ENCODE measurements at regions not wholly inside any gene's neighbourhood (a gene's known extent, or its start where the extent isn't known, plus 50 kb on each side); places are given as distances from the start of the nearest gene placed in this dataset.

DNA sequence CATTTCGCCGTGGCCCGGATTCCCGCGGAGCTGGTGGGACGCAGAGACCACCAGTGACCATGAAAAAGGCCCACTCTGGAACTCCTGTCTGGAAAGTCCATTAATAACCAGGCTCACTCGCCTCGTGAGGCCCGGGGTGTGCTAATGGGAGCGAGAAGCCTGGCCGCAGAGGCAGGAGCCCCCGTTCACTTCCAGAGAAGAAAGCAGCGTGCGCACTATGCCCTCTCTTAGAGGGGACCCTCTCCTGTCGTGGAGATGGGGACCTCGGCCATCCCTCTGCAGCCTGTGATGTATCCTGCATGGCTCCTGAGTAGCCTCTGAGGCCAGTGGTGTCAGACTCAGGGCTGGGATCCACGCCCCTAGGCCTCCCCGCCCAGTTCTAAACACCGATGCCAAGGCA lies 134.1 kb upstream of the VRK1 start:
- Histone ChIP-seq H3K4me3 (ENCODE audit: low read depth in 1 of 3, low read length in 3 of 3) (no peak overlapping the region), H3K9ac (ENCODE audit: low read depth in 1 of 2, low read length in 2 of 2) (no peak overlapping the region), H3K27ac (ENCODE audit: low read depth in 1 of 2, low read length in 2 of 2) (no peak overlapping the region), H3K27me3 (ENCODE audit: control insufficient read depth in 4 of 4, insufficient read depth in 4 of 4, low read length in 3 of 4) (peaks cover 0 to 14% (median 3%) of the 10 kb centered on the region in 4 donors), H3K4me1 (ENCODE audit: control insufficient read depth in 4 of 4, insufficient read depth in 4 of 4, low read length in 3 of 4) (no peaks in the 10 kb centered on the region), H3K9me3 (ENCODE audit: control insufficient read depth in 4 of 4, low read length in 3 of 4) (no peaks in the 10 kb centered on the region), H3K36me3 (ENCODE audit: control insufficient read depth in 4 of 4, insufficient read depth in 3 of 4, low read depth in 1 of 4, low read length in 3 of 4) (no peaks in the 10 kb centered on the region)
- no peak for DNase-seq (ENCODE audit: low spot score)
- TF ChIP-seq NR2F2 (IDR thresholded peaks at IDR 0.05) (no peak), RXRA (IDR thresholded peaks at IDR 0.05) (no peak), HNF4G (IDR thresholded peaks at IDR 0.05) (no peak), YY1 (IDR thresholded peaks at IDR 0.05) (no peak), FOXA2 (IDR thresholded peaks at IDR 0.05) (no peak), JUND (IDR thresholded peaks at IDR 0.05) (no peak), RAD21 (IDR thresholded peaks at IDR 0.05) (no peak), GABPA (IDR thresholded peaks at IDR 0.05 in 1 of 2, conservative IDR thresholded peaks at IDR 0.05 in 1 of 2) (no peak), HNF4A (conservative IDR thresholded peaks at IDR 0.05) (no peak), TAF1 (conservative IDR thresholded peaks at IDR 0.05) (no peak)
- TF ChIP-seq, protein P1, sequence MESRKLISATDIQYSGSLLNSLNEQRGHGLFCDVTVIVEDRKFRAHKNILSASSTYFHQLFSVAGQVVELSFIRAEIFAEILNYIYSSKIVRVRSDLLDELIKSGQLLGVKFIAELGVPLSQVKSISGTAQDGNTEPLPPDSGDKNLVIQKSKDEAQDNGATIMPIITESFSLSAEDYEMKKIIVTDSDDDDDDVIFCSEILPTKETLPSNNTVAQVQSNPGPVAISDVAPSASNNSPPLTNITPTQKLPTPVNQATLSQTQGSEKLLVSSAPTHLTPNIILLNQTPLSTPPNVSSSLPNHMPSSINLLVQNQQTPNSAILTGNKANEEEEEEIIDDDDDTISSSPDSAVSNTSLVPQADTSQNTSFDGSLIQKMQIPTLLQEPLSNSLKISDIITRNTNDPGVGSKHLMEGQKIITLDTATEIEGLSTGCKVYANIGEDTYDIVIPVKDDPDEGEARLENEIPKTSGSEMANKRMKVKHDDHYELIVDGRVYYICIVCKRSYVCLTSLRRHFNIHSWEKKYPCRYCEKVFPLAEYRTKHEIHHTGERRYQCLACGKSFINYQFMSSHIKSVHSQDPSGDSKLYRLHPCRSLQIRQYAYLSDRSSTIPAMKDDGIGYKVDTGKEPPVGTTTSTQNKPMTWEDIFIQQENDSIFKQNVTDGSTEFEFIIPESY (IDR thresholded peaks at IDR 0.05) = no peak
- WGBS = 89% methylated on average over 19 of the region's 19 CpGs

DNA sequence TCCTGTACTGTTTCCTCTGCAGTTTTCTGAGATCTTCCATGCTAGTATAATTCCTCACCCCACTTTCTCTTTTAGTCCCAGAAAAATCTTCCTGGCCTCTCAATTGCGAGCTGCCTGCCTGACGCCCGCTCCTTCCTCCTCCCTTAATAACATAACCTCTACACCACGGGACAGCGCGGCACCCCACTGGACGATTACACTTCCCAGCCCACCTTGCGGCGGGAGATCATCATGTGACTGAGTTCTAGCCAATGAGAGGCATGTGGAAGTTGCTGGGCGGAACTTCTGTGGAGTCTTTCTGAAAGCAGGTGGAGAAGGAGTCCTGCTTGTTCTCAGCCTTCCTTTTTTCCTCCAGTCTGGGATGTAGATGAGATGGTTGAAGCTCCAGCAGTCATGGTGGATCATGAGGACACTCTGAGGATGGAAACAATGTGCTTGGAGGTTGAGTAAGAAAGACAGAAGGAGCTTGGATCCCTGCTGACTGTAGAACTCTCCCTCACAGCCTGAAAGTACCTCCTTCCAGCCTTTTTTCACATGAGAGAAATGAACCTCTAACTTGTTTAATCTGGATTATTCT lies 133.6 kb upstream of the VRK1 start:
- 89% methylated on average over 10 of the region's 10 CpGs for whole genome bisulfite sequencing
- peaks cover 0 to 14% (median 3%) of the 10 kb centered on the region in 4 donors for H3K27me3 ChIP-seq (ENCODE audit: control insufficient read depth in 4 of 4, insufficient read depth in 4 of 4, low read length in 3 of 4)
- H3K9me3 ChIP-seq (ENCODE audit: control insufficient read depth in 4 of 4, low read length in 3 of 4) = no peaks in the 10 kb centered on the region
- TF ChIP-seq HNF4G (IDR thresholded peaks at IDR 0.05) = no peak
- no peak for TF ChIP-seq GABPA (IDR thresholded peaks at IDR 0.05 in 1 of 2, conservative IDR thresholded peaks at IDR 0.05 in 1 of 2)
- TF ChIP-seq NR2F2 (IDR thresholded peaks at IDR 0.05) = no peak
- TF ChIP-seq YY1 (IDR thresholded peaks at IDR 0.05) = no peak
- no peak for TF ChIP-seq RAD21 (IDR thresholded peaks at IDR 0.05)
- no peak for TF ChIP-seq JUND (IDR thresholded peaks at IDR 0.05)
- TF ChIP-seq, protein P2, sequence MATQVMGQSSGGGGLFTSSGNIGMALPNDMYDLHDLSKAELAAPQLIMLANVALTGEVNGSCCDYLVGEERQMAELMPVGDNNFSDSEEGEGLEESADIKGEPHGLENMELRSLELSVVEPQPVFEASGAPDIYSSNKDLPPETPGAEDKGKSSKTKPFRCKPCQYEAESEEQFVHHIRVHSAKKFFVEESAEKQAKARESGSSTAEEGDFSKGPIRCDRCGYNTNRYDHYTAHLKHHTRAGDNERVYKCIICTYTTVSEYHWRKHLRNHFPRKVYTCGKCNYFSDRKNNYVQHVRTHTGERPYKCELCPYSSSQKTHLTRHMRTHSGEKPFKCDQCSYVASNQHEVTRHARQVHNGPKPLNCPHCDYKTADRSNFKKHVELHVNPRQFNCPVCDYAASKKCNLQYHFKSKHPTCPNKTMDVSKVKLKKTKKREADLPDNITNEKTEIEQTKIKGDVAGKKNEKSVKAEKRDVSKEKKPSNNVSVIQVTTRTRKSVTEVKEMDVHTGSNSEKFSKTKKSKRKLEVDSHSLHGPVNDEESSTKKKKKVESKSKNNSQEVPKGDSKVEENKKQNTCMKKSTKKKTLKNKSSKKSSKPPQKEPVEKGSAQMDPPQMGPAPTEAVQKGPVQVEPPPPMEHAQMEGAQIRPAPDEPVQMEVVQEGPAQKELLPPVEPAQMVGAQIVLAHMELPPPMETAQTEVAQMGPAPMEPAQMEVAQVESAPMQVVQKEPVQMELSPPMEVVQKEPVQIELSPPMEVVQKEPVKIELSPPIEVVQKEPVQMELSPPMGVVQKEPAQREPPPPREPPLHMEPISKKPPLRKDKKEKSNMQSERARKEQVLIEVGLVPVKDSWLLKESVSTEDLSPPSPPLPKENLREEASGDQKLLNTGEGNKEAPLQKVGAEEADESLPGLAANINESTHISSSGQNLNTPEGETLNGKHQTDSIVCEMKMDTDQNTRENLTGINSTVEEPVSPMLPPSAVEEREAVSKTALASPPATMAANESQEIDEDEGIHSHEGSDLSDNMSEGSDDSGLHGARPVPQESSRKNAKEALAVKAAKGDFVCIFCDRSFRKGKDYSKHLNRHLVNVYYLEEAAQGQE (IDR thresholded peaks at IDR 0.05) = no peak
- TF ChIP-seq EGR1 (IDR thresholded peaks at IDR 0.05; ENCODE audit: low read depth in 2 of 2) = no peak
- H3K9ac ChIP-seq (ENCODE audit: low read depth in 1 of 2, low read length in 2 of 2) = no peak overlapping the region
- no peak overlapping the region for H3K27ac ChIP-seq (ENCODE audit: low read depth in 1 of 2, low read length in 2 of 2)
- no peaks in the 10 kb centered on the region for H3K4me1 ChIP-seq (ENCODE audit: control insufficient read depth in 4 of 4, insufficient read depth in 4 of 4, low read length in 3 of 4)
- no peaks in the 10 kb centered on the region for H3K36me3 ChIP-seq (ENCODE audit: control insufficient read depth in 4 of 4, insufficient read depth in 3 of 4, low read depth in 1 of 4, low read length in 3 of 4)
- DNase-seq (ENCODE audit: low spot score) = no peak
- H3K4me3 ChIP-seq (ENCODE audit: low read depth in 1 of 3, low read length in 3 of 3) = no peak overlapping the region

DNA sequence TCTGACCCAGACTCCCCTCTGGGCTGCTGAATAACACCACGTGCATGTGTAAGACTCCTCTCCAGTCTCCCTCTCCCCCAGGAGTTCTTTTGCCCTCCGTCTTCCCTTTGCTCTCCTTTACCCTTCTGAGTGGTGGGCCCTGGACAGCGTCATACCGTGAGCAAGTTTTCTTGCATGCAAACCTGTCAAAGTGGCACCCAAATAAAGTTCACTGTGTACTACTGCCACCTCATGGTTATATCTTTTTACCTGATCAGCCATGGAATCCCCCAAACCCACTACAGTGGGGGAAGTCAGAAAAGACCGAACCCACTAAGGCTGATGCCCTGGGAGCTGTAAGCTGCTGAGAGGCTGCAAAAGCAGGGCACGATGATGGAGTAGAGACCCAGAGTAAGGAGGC lies 131.1 kb upstream of the VRK1 start:
- TF ChIP-seq, protein P3, sequence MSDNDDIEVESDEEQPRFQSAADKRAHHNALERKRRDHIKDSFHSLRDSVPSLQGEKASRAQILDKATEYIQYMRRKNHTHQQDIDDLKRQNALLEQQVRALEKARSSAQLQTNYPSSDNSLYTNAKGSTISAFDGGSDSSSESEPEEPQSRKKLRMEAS (IDR thresholded peaks at IDR 0.05) = no peak
- TF ChIP-seq YY1 (IDR thresholded peaks at IDR 0.05) (no peak), EGR1 (IDR thresholded peaks at IDR 0.05; ENCODE audit: low read depth in 2 of 2) (no peak), JUND (IDR thresholded peaks at IDR 0.05) (no peak), SP1 (IDR thresholded peaks at IDR 0.05) (no peak), HNF4A (conservative IDR thresholded peaks at IDR 0.05) (no peak), FOXA2 (IDR thresholded peaks at IDR 0.05) (no peak), NR2F2 (IDR thresholded peaks at IDR 0.05) (no peak), FOXA1 (IDR thresholded peaks at IDR 0.05) (no peak), TAF1 (conservative IDR thresholded peaks at IDR 0.05) (no peak)
- TF ChIP-seq, protein P1 (IDR thresholded peaks at IDR 0.05) = no peak
- peaks cover 0 to 10% (median 3%) of the 10 kb centered on the region in 4 donors for H3K27me3 ChIP-seq (ENCODE audit: control insufficient read depth in 4 of 4, insufficient read depth in 4 of 4, low read length in 3 of 4)
- no peak overlapping the region for H3K4me3 ChIP-seq (ENCODE audit: low read depth in 1 of 3, low read length in 3 of 3)
- H3K9ac ChIP-seq (ENCODE audit: low read depth in 1 of 2, low read length in 2 of 2) = no peak overlapping the region
- H3K27ac ChIP-seq (ENCODE audit: low read depth in 1 of 2, low read length in 2 of 2) = no peak overlapping the region
- H3K9me3 ChIP-seq (ENCODE audit: control insufficient read depth in 4 of 4, low read length in 3 of 4) = no peaks in the 10 kb centered on the region
- no peaks in the 10 kb centered on the region for H3K36me3 ChIP-seq (ENCODE audit: control insufficient read depth in 4 of 4, insufficient read depth in 3 of 4, low read depth in 1 of 4, low read length in 3 of 4)
- DNase-seq (ENCODE audit: low spot score) = no peak
- 61% methylated on average over 6 of the region's 6 CpGs for WGBS
- H3K4me1 ChIP-seq (ENCODE audit: control insufficient read depth in 4 of 4, insufficient read depth in 4 of 4, low read length in 3 of 4) = no peaks in the 10 kb centered on the region
